ENCODE measurements at regions not wholly inside any gene's neighbourhood (a gene's known extent, or its start where the extent isn't known, plus 50 kb on each side); places are given as distances from the start of the nearest gene placed in this dataset.

DNA sequence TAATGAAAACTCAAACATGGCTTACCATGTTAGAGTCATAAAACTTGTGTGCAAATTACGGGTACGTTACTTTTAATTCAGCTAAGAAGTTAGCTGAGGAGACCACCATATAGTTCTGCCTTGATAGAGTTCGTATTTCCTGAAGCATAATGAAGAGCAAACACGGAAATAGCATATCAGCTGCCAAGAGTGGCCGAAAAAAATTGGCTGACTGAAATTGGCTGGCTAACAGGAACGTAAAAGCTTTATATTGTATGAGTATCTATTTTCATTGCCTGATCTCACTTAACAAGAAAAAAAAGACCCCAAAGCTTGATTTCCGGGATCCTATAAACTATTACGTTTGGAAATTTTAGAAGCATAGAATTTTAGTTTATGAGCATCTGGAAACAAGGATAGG, 1222.9 kb downstream of the ZPLD1 start (continued):
- TF ChIP-seq, protein P1, sequence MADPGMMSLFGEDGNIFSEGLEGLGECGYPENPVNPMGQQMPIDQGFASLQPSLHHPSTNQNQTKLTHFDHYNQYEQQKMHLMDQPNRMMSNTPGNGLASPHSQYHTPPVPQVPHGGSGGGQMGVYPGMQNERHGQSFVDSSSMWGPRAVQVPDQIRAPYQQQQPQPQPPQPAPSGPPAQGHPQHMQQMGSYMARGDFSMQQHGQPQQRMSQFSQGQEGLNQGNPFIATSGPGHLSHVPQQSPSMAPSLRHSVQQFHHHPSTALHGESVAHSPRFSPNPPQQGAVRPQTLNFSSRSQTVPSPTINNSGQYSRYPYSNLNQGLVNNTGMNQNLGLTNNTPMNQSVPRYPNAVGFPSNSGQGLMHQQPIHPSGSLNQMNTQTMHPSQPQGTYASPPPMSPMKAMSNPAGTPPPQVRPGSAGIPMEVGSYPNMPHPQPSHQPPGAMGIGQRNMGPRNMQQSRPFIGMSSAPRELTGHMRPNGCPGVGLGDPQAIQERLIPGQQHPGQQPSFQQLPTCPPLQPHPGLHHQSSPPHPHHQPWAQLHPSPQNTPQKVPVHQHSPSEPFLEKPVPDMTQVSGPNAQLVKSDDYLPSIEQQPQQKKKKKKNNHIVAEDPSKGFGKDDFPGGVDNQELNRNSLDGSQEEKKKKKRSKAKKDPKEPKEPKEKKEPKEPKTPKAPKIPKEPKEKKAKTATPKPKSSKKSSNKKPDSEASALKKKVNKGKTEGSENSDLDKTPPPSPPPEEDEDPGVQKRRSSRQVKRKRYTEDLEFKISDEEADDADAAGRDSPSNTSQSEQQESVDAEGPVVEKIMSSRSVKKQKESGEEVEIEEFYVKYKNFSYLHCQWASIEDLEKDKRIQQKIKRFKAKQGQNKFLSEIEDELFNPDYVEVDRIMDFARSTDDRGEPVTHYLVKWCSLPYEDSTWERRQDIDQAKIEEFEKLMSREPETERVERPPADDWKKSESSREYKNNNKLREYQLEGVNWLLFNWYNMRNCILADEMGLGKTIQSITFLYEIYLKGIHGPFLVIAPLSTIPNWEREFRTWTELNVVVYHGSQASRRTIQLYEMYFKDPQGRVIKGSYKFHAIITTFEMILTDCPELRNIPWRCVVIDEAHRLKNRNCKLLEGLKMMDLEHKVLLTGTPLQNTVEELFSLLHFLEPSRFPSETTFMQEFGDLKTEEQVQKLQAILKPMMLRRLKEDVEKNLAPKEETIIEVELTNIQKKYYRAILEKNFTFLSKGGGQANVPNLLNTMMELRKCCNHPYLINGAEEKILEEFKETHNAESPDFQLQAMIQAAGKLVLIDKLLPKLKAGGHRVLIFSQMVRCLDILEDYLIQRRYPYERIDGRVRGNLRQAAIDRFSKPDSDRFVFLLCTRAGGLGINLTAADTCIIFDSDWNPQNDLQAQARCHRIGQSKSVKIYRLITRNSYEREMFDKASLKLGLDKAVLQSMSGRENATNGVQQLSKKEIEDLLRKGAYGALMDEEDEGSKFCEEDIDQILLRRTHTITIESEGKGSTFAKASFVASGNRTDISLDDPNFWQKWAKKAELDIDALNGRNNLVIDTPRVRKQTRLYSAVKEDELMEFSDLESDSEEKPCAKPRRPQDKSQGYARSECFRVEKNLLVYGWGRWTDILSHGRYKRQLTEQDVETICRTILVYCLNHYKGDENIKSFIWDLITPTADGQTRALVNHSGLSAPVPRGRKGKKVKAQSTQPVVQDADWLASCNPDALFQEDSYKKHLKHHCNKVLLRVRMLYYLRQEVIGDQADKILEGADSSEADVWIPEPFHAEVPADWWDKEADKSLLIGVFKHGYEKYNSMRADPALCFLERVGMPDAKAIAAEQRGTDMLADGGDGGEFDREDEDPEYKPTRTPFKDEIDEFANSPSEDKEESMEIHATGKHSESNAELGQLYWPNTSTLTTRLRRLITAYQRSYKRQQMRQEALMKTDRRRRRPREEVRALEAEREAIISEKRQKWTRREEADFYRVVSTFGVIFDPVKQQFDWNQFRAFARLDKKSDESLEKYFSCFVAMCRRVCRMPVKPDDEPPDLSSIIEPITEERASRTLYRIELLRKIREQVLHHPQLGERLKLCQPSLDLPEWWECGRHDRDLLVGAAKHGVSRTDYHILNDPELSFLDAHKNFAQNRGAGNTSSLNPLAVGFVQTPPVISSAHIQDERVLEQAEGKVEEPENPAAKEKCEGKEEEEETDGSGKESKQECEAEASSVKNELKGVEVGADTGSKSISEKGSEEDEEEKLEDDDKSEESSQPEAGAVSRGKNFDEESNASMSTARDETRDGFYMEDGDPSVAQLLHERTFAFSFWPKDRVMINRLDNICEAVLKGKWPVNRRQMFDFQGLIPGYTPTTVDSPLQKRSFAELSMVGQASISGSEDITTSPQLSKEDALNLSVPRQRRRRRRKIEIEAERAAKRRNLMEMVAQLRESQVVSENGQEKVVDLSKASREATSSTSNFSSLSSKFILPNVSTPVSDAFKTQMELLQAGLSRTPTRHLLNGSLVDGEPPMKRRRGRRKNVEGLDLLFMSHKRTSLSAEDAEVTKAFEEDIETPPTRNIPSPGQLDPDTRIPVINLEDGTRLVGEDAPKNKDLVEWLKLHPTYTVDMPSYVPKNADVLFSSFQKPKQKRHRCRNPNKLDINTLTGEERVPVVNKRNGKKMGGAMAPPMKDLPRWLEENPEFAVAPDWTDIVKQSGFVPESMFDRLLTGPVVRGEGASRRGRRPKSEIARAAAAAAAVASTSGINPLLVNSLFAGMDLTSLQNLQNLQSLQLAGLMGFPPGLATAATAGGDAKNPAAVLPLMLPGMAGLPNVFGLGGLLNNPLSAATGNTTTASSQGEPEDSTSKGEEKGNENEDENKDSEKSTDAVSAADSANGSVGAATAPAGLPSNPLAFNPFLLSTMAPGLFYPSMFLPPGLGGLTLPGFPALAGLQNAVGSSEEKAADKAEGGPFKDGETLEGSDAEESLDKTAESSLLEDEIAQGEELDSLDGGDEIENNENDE (IDR thresholded peaks at IDR 0.05; ENCODE audit: insufficient replicate concordance, low read length) = no peak
- no peak for TF ChIP-seq SIX5 (IDR thresholded peaks at IDR 0.05; ENCODE audit: low read depth, low read length)
- TF ChIP-seq, protein P2, sequence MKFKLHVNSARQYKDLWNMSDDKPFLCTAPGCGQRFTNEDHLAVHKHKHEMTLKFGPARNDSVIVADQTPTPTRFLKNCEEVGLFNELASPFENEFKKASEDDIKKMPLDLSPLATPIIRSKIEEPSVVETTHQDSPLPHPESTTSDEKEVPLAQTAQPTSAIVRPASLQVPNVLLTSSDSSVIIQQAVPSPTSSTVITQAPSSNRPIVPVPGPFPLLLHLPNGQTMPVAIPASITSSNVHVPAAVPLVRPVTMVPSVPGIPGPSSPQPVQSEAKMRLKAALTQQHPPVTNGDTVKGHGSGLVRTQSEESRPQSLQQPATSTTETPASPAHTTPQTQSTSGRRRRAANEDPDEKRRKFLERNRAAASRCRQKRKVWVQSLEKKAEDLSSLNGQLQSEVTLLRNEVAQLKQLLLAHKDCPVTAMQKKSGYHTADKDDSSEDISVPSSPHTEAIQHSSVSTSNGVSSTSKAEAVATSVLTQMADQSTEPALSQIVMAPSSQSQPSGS (IDR thresholded peaks at IDR 0.05; ENCODE audit: low read length) = no peak
